Activated T-cell treated with anti-CD3 and anti-CD28 coated beads, Interleukin-2, amount 50 U/mL, for 72 hours (primary cell): ENCODE measurements at regions not wholly inside any gene's neighbourhood (a gene's known extent, or its start where the extent isn't known, plus 50 kb on each side); places are given as distances from the start of the nearest gene placed in this dataset.

Source experiments
- ATAC-seq, 2 donors: fragments of 150-1000 bp; cut with Tn5 transposase; replicated peaks in 1 of 2; 2 replicates each; pipeline ENCODE4 v1.10.0; 2021; ENCODE audit warnings: moderate library complexity in 2 of 2, mild to moderate bottlenecking in 1 of 2
- DNase-seq, 2 donors: peaks; one replicate each; pipeline ENCODE4 v3.0.0; 2021 to 2022; ENCODE audit warnings: mixed read lengths in 1 of 2
- H3K27ac Mint-ChIP-seq: one replicate; pipeline ENCODE4 v1.8.0; 2022; ENCODE audit warnings: mild to moderate bottlenecking, moderate library complexity, mixed read lengths
- H3K27me3 Mint-ChIP-seq: one replicate; pipeline ENCODE4 v1.8.0; 2022; ENCODE audit warnings: low read depth, mixed read lengths
- H3K36me3 Mint-ChIP-seq, 2 donors: one replicate each; pipeline ENCODE4 v1.8.0; 2022; ENCODE audit warnings: mixed read lengths in 2 of 2, mild to moderate bottlenecking in 1 of 2; ENCODE audit not compliant: insufficient read depth in 2 of 2
- H3K4me1 Mint-ChIP-seq: one replicate; pipeline ENCODE4 v1.8.0; 2022; ENCODE audit warnings: low read depth, mixed read lengths
- H3K4me3 Mint-ChIP-seq, 2 donors: one replicate each; pipeline ENCODE4 v1.8.0; 2022; ENCODE audit warnings: mild to moderate bottlenecking in 2 of 2, mixed read lengths in 2 of 2, moderate library complexity in 2 of 2
- H3K9me3 Mint-ChIP-seq, 2 donors: one replicate each; pipeline ENCODE4 v1.8.0; 2022; ENCODE audit warnings: mixed read lengths in 2 of 2

- H3K4me3 Mint-ChIP-seq, result no peak overlapping the region
- DNase-seq (no peak), ATAC-seq (no peak)
- H3K9me3 Mint-ChIP-seq, result peaks cover 0 to 2% of the 10 kb centered on the region in 2 donors
- no peaks in the 10 kb centered on the region for H3K27me3 Mint-ChIP-seq
- no peak overlapping the region for H3K27ac Mint-ChIP-seq
- no peaks in the 10 kb centered on the region for H3K4me1 Mint-ChIP-seq
- no peaks in the 10 kb centered on the region for H3K36me3 Mint-ChIP-seq
Measured at GRCh38 chr1:68327414-68327813, 95.1 kb upstream of the WLS start.

- H3K27me3 Mint-ChIP-seq, result no peaks in the 10 kb centered on the region
- no peaks in the 10 kb centered on the region for H3K36me3 Mint-ChIP-seq
- H3K4me1 Mint-ChIP-seq, result no peaks in the 10 kb centered on the region
- H3K9me3 Mint-ChIP-seq, result peaks cover 0 to 2% of the 10 kb centered on the region in 2 donors
- DNase-seq (no peak), ATAC-seq (no peak)
- H3K27ac Mint-ChIP-seq, result no peak overlapping the region
- no peak overlapping the region for H3K4me3 Mint-ChIP-seq
Measured at GRCh38 chr1:68326481-68326880, 94.2 kb upstream of the WLS start.

DNA sequence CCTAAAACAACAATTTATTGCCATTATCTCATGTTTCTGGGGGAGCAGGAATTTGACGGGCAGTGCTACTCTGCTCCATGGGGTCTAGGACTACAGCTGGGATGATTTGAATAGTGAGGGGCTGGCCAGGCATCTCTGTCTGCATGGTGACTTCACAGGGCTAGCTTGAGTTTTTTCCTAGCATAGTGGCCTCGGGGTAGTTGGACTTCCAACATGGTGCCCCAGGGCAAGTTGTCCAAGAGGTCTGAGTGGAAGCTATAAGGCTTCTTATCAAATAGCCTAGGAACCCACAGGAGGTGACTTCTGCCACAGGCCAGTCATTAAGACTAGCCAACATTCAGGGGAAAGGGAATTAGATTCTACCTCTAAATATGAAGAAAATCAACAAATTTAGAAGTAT is 92.0 kb upstream of the WLS start:
- ATAC-seq (no peak), DNase-seq (no peak)
- no peak overlapping the region for H3K27ac Mint-ChIP-seq
- H3K4me3 Mint-ChIP-seq, result no peak overlapping the region
- H3K4me1 Mint-ChIP-seq, result no peaks in the 10 kb centered on the region
- no peaks in the 10 kb centered on the region for H3K27me3 Mint-ChIP-seq
- no peaks in the 10 kb centered on the region for H3K36me3 Mint-ChIP-seq
- no peaks in the 10 kb centered on the region for H3K9me3 Mint-ChIP-seq

- DNase-seq (no peak), ATAC-seq (no peak)
- Mint-ChIP-seq H3K9me3 (no peaks in the 10 kb centered on the region), H3K4me3 (no peak overlapping the region), H3K27me3 (no peaks in the 10 kb centered on the region), H3K4me1 (no peaks in the 10 kb centered on the region), H3K27ac (no peak overlapping the region), H3K36me3 (no peaks in the 10 kb centered on the region)
Measured at GRCh38 chr1:68322837-68323687, 90.7 kb upstream of the WLS start.

GRCh38 chr1:68322096-68322495 is 89.8 kb upstream of the WLS start:
- H3K4me3 Mint-ChIP-seq, result no peak overlapping the region
- no peak for ATAC-seq
- H3K9me3 Mint-ChIP-seq, result no peaks in the 10 kb centered on the region

GRCh38 chr1:68321084-68321685 is 88.9 kb upstream of the WLS start:
- H3K27me3 Mint-ChIP-seq, result no peaks in the 10 kb centered on the region
- H3K4me3 Mint-ChIP-seq, result no peak overlapping the region
- no peak overlapping the region for H3K27ac Mint-ChIP-seq
- H3K36me3 Mint-ChIP-seq, result no peaks in the 10 kb centered on the region
- ATAC-seq (no peak), DNase-seq (no peak)
- no peaks in the 10 kb centered on the region for H3K9me3 Mint-ChIP-seq
- no peaks in the 10 kb centered on the region for H3K4me1 Mint-ChIP-seq

More at GRCh38 chr1:68322096-68322495, 89.8 kb upstream of the WLS start:
- Mint-ChIP-seq H3K27ac (no peak overlapping the region), H3K36me3 (no peaks in the 10 kb centered on the region), H3K4me1 (no peaks in the 10 kb centered on the region), H3K27me3 (no peaks in the 10 kb centered on the region)
- DNase-seq, result no peak

GRCh38 chr1:68320349-68320748 is 88.0 kb upstream of the WLS start:
- Mint-ChIP-seq H3K27ac (no peak overlapping the region), H3K36me3 (no peaks in the 10 kb centered on the region), H3K9me3 (no peaks in the 10 kb centered on the region), H3K27me3 (no peaks in the 10 kb centered on the region), H3K4me3 (no peak overlapping the region), H3K4me1 (no peaks in the 10 kb centered on the region)
- ATAC-seq, result no peak
- DNase-seq, result no peak

GRCh38 chr1:68319907-68320306 is 87.6 kb upstream of the WLS start:
- no peak overlapping the region for H3K27ac Mint-ChIP-seq
- ATAC-seq, result no peak

DNA sequence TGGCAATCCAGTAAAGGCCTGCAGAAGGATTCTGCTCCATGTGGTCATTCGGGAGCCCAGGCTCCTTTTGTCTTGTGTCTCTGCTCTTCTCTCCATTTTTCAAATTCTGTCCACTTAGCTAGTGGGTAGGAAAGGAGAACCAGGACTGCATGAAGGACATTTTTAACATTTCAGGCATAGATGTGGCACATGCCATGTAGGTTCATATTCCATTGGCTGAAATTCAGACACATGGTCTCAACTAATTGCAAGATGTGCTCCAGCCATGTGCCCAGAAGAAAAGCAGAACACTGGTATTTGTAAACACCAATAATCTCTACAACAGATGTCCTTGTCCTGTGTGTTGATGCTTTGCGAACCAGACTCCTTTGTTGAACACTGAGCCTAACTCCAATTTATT is 85.2 kb upstream of the WLS start:
- Mint-ChIP-seq H3K36me3 (no peaks in the 10 kb centered on the region), H3K9me3 (no peaks in the 10 kb centered on the region), H3K27ac (no peak overlapping the region), H3K4me1 (no peaks in the 10 kb centered on the region), H3K27me3 (no peaks in the 10 kb centered on the region), H3K4me3 (no peak overlapping the region)
- ATAC-seq (no peak), DNase-seq (no peak)

More at GRCh38 chr1:68319907-68320306, 87.6 kb upstream of the WLS start:
- Mint-ChIP-seq H3K4me3 (no peak overlapping the region), H3K27me3 (no peaks in the 10 kb centered on the region), H3K36me3 (no peaks in the 10 kb centered on the region), H3K4me1 (no peaks in the 10 kb centered on the region), H3K9me3 (no peaks in the 10 kb centered on the region)
- no peak for DNase-seq

GRCh38 chr1:68314151-68314780 is 81.9 kb upstream of the WLS start:
- Mint-ChIP-seq H3K36me3 (no peaks in the 10 kb centered on the region), H3K4me3 (no peak overlapping the region), H3K27ac (no peak overlapping the region), H3K27me3 (no peaks in the 10 kb centered on the region), H3K4me1 (no peaks in the 10 kb centered on the region), H3K9me3 (no peaks in the 10 kb centered on the region)
- DNase-seq (no peak), ATAC-seq (no peak)

GRCh38 chr1:68313735-68314134 is 81.4 kb upstream of the WLS start:
- Mint-ChIP-seq H3K4me3 (no peak overlapping the region), H3K4me1 (no peaks in the 10 kb centered on the region), H3K36me3 (no peaks in the 10 kb centered on the region), H3K27me3 (no peaks in the 10 kb centered on the region), H3K27ac (no peak overlapping the region), H3K9me3 (no peaks in the 10 kb centered on the region)
- DNase-seq (no peak), ATAC-seq (no peak)

GRCh38 chr1:68308034-68308433 is 75.7 kb upstream of the WLS start:
- H3K4me1 Mint-ChIP-seq, result no peaks in the 10 kb centered on the region
- DNase-seq, result no peak
- no peaks in the 10 kb centered on the region for H3K27me3 Mint-ChIP-seq

GRCh38 chr1:68307378-68307787 is 75.1 kb upstream of the WLS start:
- H3K4me1 Mint-ChIP-seq, result no peaks in the 10 kb centered on the region
- no peak overlapping the region for H3K27ac Mint-ChIP-seq
- no peaks in the 10 kb centered on the region for H3K36me3 Mint-ChIP-seq
- ATAC-seq (no peak), DNase-seq (no peak)
- H3K27me3 Mint-ChIP-seq, result no peaks in the 10 kb centered on the region
- peaks cover 0 to 1% of the 10 kb centered on the region in 2 donors for H3K9me3 Mint-ChIP-seq
- H3K4me3 Mint-ChIP-seq, result no peak overlapping the region

More at GRCh38 chr1:68308034-68308433, 75.7 kb upstream of the WLS start:
- Mint-ChIP-seq H3K4me3 (no peak overlapping the region), H3K9me3 (peaks cover 0 to 1% of the 10 kb centered on the region in 2 donors), H3K36me3 (no peaks in the 10 kb centered on the region), H3K27ac (no peak overlapping the region)
- no peak for ATAC-seq
